ENCODE measurements at regions not wholly inside any gene's neighbourhood (a gene's known extent, or its start where the extent isn't known, plus 50 kb on each side); places are given as distances from the start of the nearest gene placed in this dataset.

DNA sequence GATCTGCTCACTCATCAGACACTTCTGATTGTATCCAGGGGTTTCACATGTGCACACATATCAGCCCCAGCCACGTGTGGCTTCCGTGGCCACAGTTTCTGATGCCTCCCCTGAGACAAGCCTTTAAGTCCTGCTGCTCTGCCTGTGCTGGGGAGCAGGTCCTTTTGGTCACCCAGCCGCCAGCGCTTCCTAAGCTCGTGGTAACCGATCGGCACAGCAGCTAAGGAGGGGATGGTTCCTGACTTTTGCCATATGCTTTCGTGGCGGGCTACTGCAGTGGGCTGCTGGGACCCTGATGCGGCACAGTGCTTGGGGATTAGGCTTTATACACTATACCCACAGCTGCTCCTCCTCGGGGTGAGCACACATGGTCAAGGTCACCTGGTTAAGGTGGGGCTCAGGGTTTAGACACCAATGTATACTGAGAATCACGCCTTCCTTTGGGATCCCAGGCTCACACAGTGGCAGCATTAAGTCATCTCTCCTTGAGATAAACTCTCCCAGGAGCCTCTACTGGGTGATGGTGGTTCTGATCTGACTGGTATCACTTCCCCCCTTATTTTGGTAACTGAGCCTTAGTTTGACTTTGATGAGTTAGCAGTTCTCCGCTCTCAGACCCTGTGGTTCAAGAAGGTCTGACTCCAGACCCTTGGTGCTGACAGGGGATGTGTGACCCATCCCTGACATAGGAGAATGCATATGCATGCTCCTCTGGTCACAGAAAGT, 85.9 kb upstream of the KCNG1 start:
- POLR2A ChIA-PET = no interaction called here
- TF ChIP-seq, protein P1, sequence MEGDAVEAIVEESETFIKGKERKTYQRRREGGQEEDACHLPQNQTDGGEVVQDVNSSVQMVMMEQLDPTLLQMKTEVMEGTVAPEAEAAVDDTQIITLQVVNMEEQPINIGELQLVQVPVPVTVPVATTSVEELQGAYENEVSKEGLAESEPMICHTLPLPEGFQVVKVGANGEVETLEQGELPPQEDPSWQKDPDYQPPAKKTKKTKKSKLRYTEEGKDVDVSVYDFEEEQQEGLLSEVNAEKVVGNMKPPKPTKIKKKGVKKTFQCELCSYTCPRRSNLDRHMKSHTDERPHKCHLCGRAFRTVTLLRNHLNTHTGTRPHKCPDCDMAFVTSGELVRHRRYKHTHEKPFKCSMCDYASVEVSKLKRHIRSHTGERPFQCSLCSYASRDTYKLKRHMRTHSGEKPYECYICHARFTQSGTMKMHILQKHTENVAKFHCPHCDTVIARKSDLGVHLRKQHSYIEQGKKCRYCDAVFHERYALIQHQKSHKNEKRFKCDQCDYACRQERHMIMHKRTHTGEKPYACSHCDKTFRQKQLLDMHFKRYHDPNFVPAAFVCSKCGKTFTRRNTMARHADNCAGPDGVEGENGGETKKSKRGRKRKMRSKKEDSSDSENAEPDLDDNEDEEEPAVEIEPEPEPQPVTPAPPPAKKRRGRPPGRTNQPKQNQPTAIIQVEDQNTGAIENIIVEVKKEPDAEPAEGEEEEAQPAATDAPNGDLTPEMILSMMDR (IDR thresholded peaks at IDR 0.05; ENCODE audit: control extremely low read depth, extremely low read depth, low read depth, missing control alignments) = no peak
- DNase-seq (ENCODE audit: extremely low spot score) = no peak
- CTCF ChIA-PET = no interaction called here

DNA sequence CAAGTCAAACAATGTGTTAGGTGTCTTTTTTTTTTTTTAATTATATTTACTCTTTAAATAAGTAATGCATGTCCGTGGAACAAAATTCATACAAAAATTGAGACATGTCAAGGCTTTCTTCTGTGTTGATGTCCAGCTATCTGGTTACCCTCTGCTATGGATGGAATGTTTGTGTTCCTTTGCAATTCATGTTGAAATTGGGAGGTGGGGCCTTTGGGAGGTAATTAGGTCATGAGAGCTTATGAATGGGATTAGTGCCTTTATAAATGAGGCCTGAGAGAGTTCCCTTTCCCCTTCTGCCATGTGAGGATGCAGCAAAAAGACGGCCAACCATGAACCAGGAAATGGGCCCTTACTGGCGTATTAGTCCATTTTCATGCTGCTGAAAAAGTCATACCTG, 83.1 kb upstream of the KCNG1 start:
- POLR2A ChIA-PET = no interaction called here
- TF ChIP-seq, protein P1 (IDR thresholded peaks at IDR 0.05; ENCODE audit: control extremely low read depth, extremely low read depth, low read depth, missing control alignments) = no peak
- CTCF ChIA-PET = no interaction called here
- no peak for DNase-seq (ENCODE audit: extremely low spot score)

DNA sequence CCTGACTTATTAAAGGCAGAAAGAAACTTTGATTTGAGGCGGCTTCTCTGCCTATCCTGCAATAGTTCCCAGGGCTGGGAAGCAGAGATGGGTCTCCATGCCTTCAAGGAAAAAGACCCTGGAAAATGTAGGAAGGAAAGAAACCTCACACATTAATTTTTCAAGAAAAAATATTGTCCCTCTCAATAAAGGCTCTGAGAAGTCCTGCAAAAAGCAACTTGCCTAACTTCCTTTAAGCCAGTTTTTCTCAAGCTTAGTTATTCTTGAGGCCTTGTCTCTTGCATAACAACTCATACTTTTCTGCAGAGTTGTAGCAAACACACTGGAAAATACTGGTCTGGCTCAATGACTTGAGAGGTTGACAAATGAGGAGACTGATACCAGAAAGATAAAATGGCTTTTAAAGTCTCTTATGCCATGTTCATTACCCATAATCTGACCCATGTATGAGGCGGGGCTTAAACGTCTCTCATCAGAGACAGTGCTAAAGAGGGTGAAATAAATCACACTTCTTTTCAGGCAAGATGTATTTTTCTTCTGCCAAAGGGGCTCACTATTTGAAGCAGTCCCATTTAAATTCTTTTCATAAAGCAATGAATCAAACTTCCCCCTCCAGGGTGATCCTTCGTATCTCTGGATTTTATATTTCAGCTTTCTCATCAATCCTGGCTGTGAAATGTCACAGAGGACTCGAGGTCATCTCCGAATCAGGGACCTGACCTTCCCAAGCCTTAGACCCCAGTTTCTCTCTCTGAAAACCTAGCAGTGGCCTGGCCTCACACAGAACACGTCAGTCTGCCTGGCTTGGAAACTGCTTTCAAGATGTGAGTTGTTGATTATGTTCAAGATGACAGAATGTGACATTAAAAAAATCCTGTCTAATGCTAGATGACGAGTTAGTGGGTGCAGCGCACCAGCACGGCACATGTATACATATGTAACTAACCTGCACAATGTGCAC, 82.3 kb upstream of the KCNG1 start:
- ChIA-PET POLR2A (no interaction called here), CTCF (no interaction called here)
- TF ChIP-seq, protein P1 (IDR thresholded peaks at IDR 0.05; ENCODE audit: control extremely low read depth, extremely low read depth, low read depth, missing control alignments) = no peak
- no peak for DNase-seq (ENCODE audit: extremely low spot score)

DNA sequence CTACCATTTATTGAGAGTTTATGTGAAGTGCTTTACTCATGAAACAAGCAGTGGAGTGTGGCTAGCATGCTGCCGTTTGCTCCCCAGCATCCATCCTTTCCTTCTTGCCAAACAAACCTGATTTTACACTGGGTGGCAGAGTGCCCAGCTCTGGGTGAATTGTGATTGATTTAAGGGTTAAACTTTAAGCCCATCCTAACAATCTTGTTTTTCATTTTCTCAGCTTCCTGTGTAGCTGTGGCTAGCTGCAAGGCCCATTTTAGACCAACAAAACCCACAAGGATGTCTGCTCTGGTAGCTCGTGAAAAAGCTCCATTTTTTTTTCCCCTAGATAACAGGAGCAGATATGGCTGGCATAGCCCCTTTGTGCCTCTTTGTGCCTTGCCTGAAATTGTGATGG, 77.7 kb upstream of the KCNG1 start:
- no peak for DNase-seq (ENCODE audit: extremely low spot score)
- TF ChIP-seq, protein P1 (IDR thresholded peaks at IDR 0.05; ENCODE audit: control extremely low read depth, extremely low read depth, low read depth, missing control alignments) = no peak
- ChIA-PET CTCF (interaction anchor here (1.5 kb wide), 2 partner anchors 10 to 15 kb away, joined by 4 to 5 read pairs; no protein-coding TSS in a partner anchor), POLR2A (no interaction called here)

DNA sequence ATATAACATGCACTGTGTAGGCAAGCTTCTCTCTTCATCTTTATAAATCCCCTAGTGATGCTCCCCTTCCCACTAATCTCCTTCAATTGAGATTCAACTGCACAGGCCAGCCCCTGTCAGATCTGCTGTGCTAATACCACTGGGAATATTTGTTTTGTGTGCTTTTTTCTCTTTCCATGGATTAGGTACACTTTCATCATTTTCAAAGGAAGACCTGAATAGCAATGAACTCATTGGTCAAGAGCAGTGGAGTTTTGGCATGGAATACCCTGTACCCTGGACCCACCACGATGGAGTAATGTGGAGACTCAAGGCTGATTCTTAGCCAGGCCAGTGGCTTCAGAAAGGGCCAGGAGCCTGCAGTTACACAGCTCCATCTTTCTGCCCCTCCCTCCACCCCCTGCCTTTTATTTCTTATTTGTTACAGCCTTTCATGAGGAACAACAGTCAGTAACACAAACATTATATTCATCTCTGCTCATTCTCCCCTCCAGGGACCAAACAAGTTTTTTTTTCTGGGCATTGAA, 75.4 kb upstream of the KCNG1 start:
- TF ChIP-seq, protein P1 (IDR thresholded peaks at IDR 0.05; ENCODE audit: control extremely low read depth, extremely low read depth, low read depth, missing control alignments) = no peak
- ChIA-PET CTCF (no interaction called here), POLR2A (no interaction called here)
- DNase-seq (ENCODE audit: extremely low spot score) = no peak

DNA sequence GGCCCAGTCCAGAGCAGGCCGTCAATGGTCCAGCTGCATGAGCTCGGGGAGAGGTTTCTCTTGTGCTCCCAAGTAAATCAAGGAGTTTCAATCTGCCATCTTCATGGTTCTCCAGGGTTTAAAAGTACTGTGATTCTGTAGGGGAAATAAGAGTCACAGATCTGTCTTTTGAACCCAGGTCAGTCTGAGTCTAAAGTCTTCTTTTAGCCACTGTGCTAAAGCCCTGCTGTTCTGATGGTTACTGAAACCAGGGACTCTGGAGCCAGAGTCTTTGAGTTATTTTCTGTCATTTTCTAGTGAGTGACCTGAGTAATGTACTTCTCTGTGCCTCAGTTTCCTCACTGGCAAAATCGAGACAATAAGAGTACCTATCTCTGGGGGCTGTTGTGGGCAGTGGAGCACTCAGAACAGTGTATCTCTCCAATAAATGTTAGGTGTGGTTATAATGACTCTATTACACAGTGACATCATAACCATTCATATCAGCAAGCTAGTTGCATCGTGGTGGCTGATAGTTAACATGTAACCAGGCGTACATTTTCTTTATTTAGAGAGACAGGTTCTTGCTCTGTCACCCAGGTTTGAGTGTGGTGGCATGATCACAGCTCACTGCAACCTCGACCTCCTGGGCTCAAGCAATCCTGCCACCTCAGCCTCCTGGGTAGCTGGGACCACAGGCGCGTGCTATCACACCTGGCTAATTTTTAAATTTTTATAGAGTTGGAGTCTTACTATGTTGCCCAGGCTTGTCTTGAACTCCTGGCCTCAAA, 74.6 kb upstream of the KCNG1 start:
- POLR2A ChIA-PET = no interaction called here
- TF ChIP-seq, protein P1 (IDR thresholded peaks at IDR 0.05; ENCODE audit: control extremely low read depth, extremely low read depth, low read depth, missing control alignments) = no peak
- DNase-seq (ENCODE audit: extremely low spot score) = no peak
- CTCF ChIA-PET = no interaction called here
